Liver (tissue), 8 donors: ENCODE measurements at regions not wholly inside any gene's neighbourhood (a gene's known extent, or its start where the extent isn't known, plus 50 kb on each side); places are given as distances from the start of the nearest gene placed in this dataset.

Source experiments
- DNase-seq: peaks from one replicate; pipeline ENCODE4 v3.0.0-alpha.2; 2017; ENCODE audit warnings: low spot score
- H3K27ac ChIP-seq, 2 donors: one replicate each; pipeline ENCODE4 v1.7.0; 2013; ENCODE audit warnings: inconsistent platforms in 2 of 2, low read length in 2 of 2, control low read depth in 1 of 2, low read depth in 1 of 2, mild to moderate bottlenecking in 1 of 2
- H3K27me3 ChIP-seq, 4 donors: one replicate each; pipeline versions ENCODE4 v1.6.1 to v1.7.0; 2013; ENCODE audit warnings: low read length in 3 of 4, inconsistent platforms in 1 of 4, mild to moderate bottlenecking in 1 of 4, moderate library complexity in 1 of 4; ENCODE audit not compliant: control insufficient read depth in 4 of 4, insufficient read depth in 4 of 4
- H3K36me3 ChIP-seq, 4 donors: one replicate each; pipeline versions ENCODE4 v1.6.1 to v1.7.0; 2013; ENCODE audit warnings: low read length in 3 of 4, mild to moderate bottlenecking in 3 of 4, low read depth in 1 of 4, moderate library complexity in 1 of 4; ENCODE audit not compliant: control insufficient read depth in 4 of 4, insufficient read depth in 3 of 4
- H3K4me1 ChIP-seq, 4 donors: one replicate each; pipeline versions ENCODE4 v1.6.1 to v1.7.0; 2013; ENCODE audit warnings: low read length in 3 of 4, mild to moderate bottlenecking in 3 of 4, moderate library complexity in 1 of 4; ENCODE audit not compliant: control insufficient read depth in 4 of 4, insufficient read depth in 4 of 4
- H3K4me3 ChIP-seq, 3 donors: one replicate each; pipeline versions ENCODE4 v1.6.1 to v1.7.0; 2013; ENCODE audit warnings: low read length in 3 of 3, control low read depth in 1 of 3, low read depth in 1 of 3, mild to moderate bottlenecking in 1 of 3
- H3K9ac ChIP-seq, 2 donors: one replicate each; pipeline ENCODE4 v1.7.0; 2013; ENCODE audit warnings: low read length in 2 of 2, mild to moderate bottlenecking in 2 of 2, moderate library complexity in 2 of 2, control low read depth in 1 of 2, low read depth in 1 of 2
- H3K9me3 ChIP-seq, 4 donors: one replicate each; pipeline versions ENCODE4 v1.6.1 to v1.7.0; 2013; ENCODE audit warnings: low read length in 3 of 4; ENCODE audit not compliant: control insufficient read depth in 4 of 4
- ATF3 ChIP-seq: IDR thresholded peaks from 2 replicates; pipeline ENCODE4 v1.6.1; 2016; ENCODE audit warnings: antibody characterized with exemption
- CTCF ChIP-seq: fragments of 150-350 bp; IDR thresholded peaks from 2 replicates; pipeline ENCODE4 v1.5.1; 2017; ENCODE audit warnings: improper control_type of control experiment, low read depth, low read length; ENCODE audit not compliant: missing input control
- EGR1 ChIP-seq, 2 donors: IDR thresholded peaks; 2 replicates each; pipeline ENCODE4 v1.6.1; 2016 to 2018; ENCODE audit warnings: antibody characterized with exemption in 2 of 2, low read depth in 2 of 2
- FOXA1 ChIP-seq: IDR thresholded peaks from 2 replicates; pipeline ENCODE4 v1.6.1; 2016; ENCODE audit warnings: antibody characterized with exemption
- FOXA2 ChIP-seq: IDR thresholded peaks from 2 replicates; pipeline ENCODE4 v1.6.1; 2016; ENCODE audit warnings: antibody characterized with exemption
- GABPA ChIP-seq, 2 donors: IDR thresholded peaks in 1 of 2; conservative IDR thresholded peaks in 1 of 2; 2 replicates each; pipeline ENCODE4 v1.6.1; 2016; ENCODE audit warnings: antibody characterized with exemption in 2 of 2, mild to moderate bottlenecking in 1 of 2, moderate library complexity in 1 of 2
- HNF4A ChIP-seq, 2 donors: conservative IDR thresholded peaks; 2 replicates each; pipeline ENCODE4 v1.6.1; 2016; ENCODE audit warnings: antibody characterized with exemption in 2 of 2, mild to moderate bottlenecking in 2 of 2
- HNF4G ChIP-seq: IDR thresholded peaks from 2 replicates; pipeline ENCODE4 v1.6.1; 2016; ENCODE audit warnings: antibody characterized with exemption
- JUND ChIP-seq, 2 donors: IDR thresholded peaks; 2 replicates each; pipeline ENCODE4 v1.6.1; 2016; ENCODE audit warnings: antibody characterized with exemption in 2 of 2
- MAX ChIP-seq: IDR thresholded peaks from 2 replicates; pipeline ENCODE4 v1.6.1; 2016; ENCODE audit warnings: antibody characterized with exemption
- NR2F2 ChIP-seq: IDR thresholded peaks from 2 replicates; pipeline ENCODE4 v1.6.1; 2016; ENCODE audit warnings: antibody characterized with exemption
- RAD21 ChIP-seq, 2 donors: IDR thresholded peaks; 2 replicates each; pipeline ENCODE4 v1.6.1; 2016; ENCODE audit warnings: antibody characterized with exemption in 2 of 2, mild to moderate bottlenecking in 2 of 2
- REST ChIP-seq: IDR thresholded peaks from 2 replicates; pipeline ENCODE4 v1.6.1; 2016; ENCODE audit warnings: antibody characterized with exemption, mild to moderate bottlenecking
- RXRA ChIP-seq, 2 donors: IDR thresholded peaks; 2 replicates each; pipeline ENCODE4 v1.6.1; 2017 to 2018; ENCODE audit warnings: antibody characterized with exemption in 2 of 2, mild to moderate bottlenecking in 1 of 2
- SP1 ChIP-seq: IDR thresholded peaks from 2 replicates; pipeline ENCODE4 v1.6.1; 2018; ENCODE audit warnings: antibody characterized with exemption, mild to moderate bottlenecking
- TAF1 ChIP-seq: conservative IDR thresholded peaks from 2 replicates; pipeline ENCODE4 v1.6.1; 2016; ENCODE audit warnings: antibody characterized with exemption, mild to moderate bottlenecking
- YY1 ChIP-seq: IDR thresholded peaks from 2 replicates; pipeline ENCODE4 v1.6.1; 2016; ENCODE audit warnings: antibody characterized with exemption, mild to moderate bottlenecking
- ZBTB33 ChIP-seq: IDR thresholded peaks from 2 replicates; pipeline ENCODE4 v1.6.1; 2016; ENCODE audit warnings: antibody characterized with exemption
- WGBS: extraction: QIAGEN DNeasy Blood & Tissue Kit; methylation state at CpG from one replicate; pipeline ENCODE4 v1.1.7; 2013; 5-methylcytosine and 5-hydroxymethylcytosine counted together
- donor health status: healthy.
- donor health status: healthy.
- donor health status: healthy.
- donor health status: healthy.
- donor health status: healthy.

- no peak overlapping the region for H3K27ac ChIP-seq
- H3K9ac ChIP-seq: no peak overlapping the region
- peaks cover 0 to 29% (median 14%) of the 10 kb centered on the region in 4 donors for H3K4me1 ChIP-seq
- no peaks in the 10 kb centered on the region for H3K9me3 ChIP-seq
- TF ChIP-seq FOXA2 (no peak), GABPA (IDR thresholded peaks at IDR 0.05 in 1 of 2, conservative IDR thresholded peaks at IDR 0.05 in 1 of 2) (no peak), TAF1 (no peak), SP1 (no peak), CTCF (peak; percentile 74), RAD21 (IDR thresholded peaks at IDR 0.05) (peak; percentile 87 to 90), HNF4A (conservative IDR thresholded peaks at IDR 0.05) (peak; percentile 7 to 34)
- DNase-seq: peak; percentile 77
- H3K27me3 ChIP-seq: no peaks in the 10 kb centered on the region
- no peak overlapping the region for H3K4me3 ChIP-seq
- H3K36me3 ChIP-seq: no peaks in the 10 kb centered on the region
- 47% methylated on average over 5 of the region's 5 CpGs for WGBS
These were observed 323.3 kb downstream of the RPS6KC1 start for GRCh38 chr1:213374369-213374768.

- 94% methylated on average over 4 of the region's 4 CpGs for WGBS
These were observed 324.0 kb downstream of the RPS6KC1 start for GRCh38 chr1:213375002-213375401.

More at GRCh38 chr1:213375002-213375401, 324.0 kb downstream of the RPS6KC1 start:
- H3K36me3 ChIP-seq: no peaks in the 10 kb centered on the region
- DNase-seq: no peak
- no peaks in the 10 kb centered on the region for H3K27me3 ChIP-seq
- H3K9me3 ChIP-seq: no peaks in the 10 kb centered on the region
- H3K4me1 ChIP-seq: peaks cover 0 to 23% (median 11%) of the 10 kb centered on the region in 4 donors
- no peak for TF ChIP-seq EGR1 (IDR thresholded peaks at IDR 0.05; ENCODE audit: low read depth in 2 of 2)
- TF ChIP-seq CTCF: no peak
- TF ChIP-seq JUND (IDR thresholded peaks at IDR 0.05): no peak
- TF ChIP-seq FOXA2: no peak
- TF ChIP-seq GABPA (IDR thresholded peaks at IDR 0.05 in 1 of 2, conservative IDR thresholded peaks at IDR 0.05 in 1 of 2): no peak
- no peak for TF ChIP-seq FOXA1
- no peak for TF ChIP-seq TAF1
- no peak for TF ChIP-seq HNF4G
- no peak for TF ChIP-seq HNF4A (conservative IDR thresholded peaks at IDR 0.05)
- no peak for TF ChIP-seq ATF3
- no peak for TF ChIP-seq REST
- TF ChIP-seq ZBTB33: no peak
- no peak for TF ChIP-seq RAD21 (IDR thresholded peaks at IDR 0.05)
- no peak for TF ChIP-seq SP1
- TF ChIP-seq NR2F2: no peak
- no peak for TF ChIP-seq RXRA (IDR thresholded peaks at IDR 0.05)
- no peak for TF ChIP-seq YY1
- no peak for TF ChIP-seq MAX
- no peak overlapping the region for H3K9ac ChIP-seq
- no peak overlapping the region for H3K27ac ChIP-seq
- H3K4me3 ChIP-seq: no peak overlapping the region
